ENCODE measurements at regions not wholly inside any gene's neighbourhood (a gene's known extent, or its start where the extent isn't known, plus 50 kb on each side); places are given as distances from the start of the nearest gene placed in this dataset.

- no peaks in the 10 kb centered on the region for H3K4me1 ChIP-seq
- H3K4me3 ChIP-seq: no peak overlapping the region
- no peak overlapping the region for H3K27ac ChIP-seq
- no peaks in the 10 kb centered on the region for H3K27me3 ChIP-seq
- H3K9me3 ChIP-seq: peaks cover 0 to 20% (median 0%) of the 10 kb centered on the region in 4 donors
- 84 to 86% methylated on average over 21 to 30 of the region's 30 CpGs for WGBS, 2 donors
- no peak for DNase-seq (ENCODE audit: low spot score in 2 of 2)
- H3K36me3 ChIP-seq: peaks cover 0 to 27% (median 0%) of the 10 kb centered on the region in 3 donors
- TF ChIP-seq EP300 (IDR thresholded peaks at IDR 0.05) (no peak), POLR2A (IDR thresholded peaks at IDR 0.05) (no peak), CTCF (IDR thresholded peaks at IDR 0.05) (no peak)
Measured at GRCh38 chr16:85180827-85181738, 68.8 kb upstream of the CIBAR2 start.

- H3K36me3 ChIP-seq: peaks cover 0 to 27% (median 0%) of the 10 kb centered on the region in 3 donors
- no peak for DNase-seq (ENCODE audit: low spot score in 2 of 2)
- H3K9me3 ChIP-seq: peaks cover 0 to 20% (median 0%) of the 10 kb centered on the region in 4 donors
- TF ChIP-seq POLR2A (IDR thresholded peaks at IDR 0.05) (no peak), CTCF (IDR thresholded peaks at IDR 0.05) (no peak), EP300 (IDR thresholded peaks at IDR 0.05) (no peak)
- WGBS, 2 donors: 80 to 88% methylated on average over 5 to 18 of the region's 18 CpGs
- no peaks in the 10 kb centered on the region for H3K27me3 ChIP-seq
- no peak overlapping the region for H3K4me3 ChIP-seq
- no peak overlapping the region for H3K27ac ChIP-seq
- no peaks in the 10 kb centered on the region for H3K4me1 ChIP-seq
Measured at GRCh38 chr16:85181739-85182129, 69.5 kb upstream of the CIBAR2 start.

GRCh38 chr16:85182286-85182685 lies 70.0 kb upstream of the CIBAR2 start:
- TF ChIP-seq EP300 (IDR thresholded peaks at IDR 0.05) (no peak), POLR2A (IDR thresholded peaks at IDR 0.05) (no peak), CTCF (IDR thresholded peaks at IDR 0.05) (no peak)
- Histone ChIP-seq H3K36me3 (peaks cover 0 to 27% (median 0%) of the 10 kb centered on the region in 3 donors), H3K4me3 (no peak overlapping the region), H3K9me3 (peaks cover 0 to 20% (median 0%) of the 10 kb centered on the region in 4 donors), H3K27me3 (no peaks in the 10 kb centered on the region), H3K4me1 (no peaks in the 10 kb centered on the region), H3K27ac (no peak overlapping the region)
- 80 to 92% methylated on average over 11 of the region's 11 CpGs for WGBS, 2 donors
- DNase-seq (ENCODE audit: low spot score in 2 of 2): no peak

GRCh38 chr16:85182774-85183173 lies 70.5 kb upstream of the CIBAR2 start:
- no peaks in the 10 kb centered on the region for H3K27me3 ChIP-seq
- WGBS, 2 donors: 87 to 93% methylated on average over 13 of the region's 13 CpGs
- peaks cover 0 to 20% (median 0%) of the 10 kb centered on the region in 4 donors for H3K9me3 ChIP-seq
- H3K4me1 ChIP-seq: no peaks in the 10 kb centered on the region
- H3K4me3 ChIP-seq: no peak overlapping the region
- no peak overlapping the region for H3K27ac ChIP-seq
- H3K36me3 ChIP-seq: peaks cover 0 to 27% (median 0%) of the 10 kb centered on the region in 3 donors
- no peak for DNase-seq (ENCODE audit: low spot score in 2 of 2)
- TF ChIP-seq POLR2A (IDR thresholded peaks at IDR 0.05): no peak
- TF ChIP-seq EP300 (IDR thresholded peaks at IDR 0.05): no peak
- no peak for TF ChIP-seq CTCF (IDR thresholded peaks at IDR 0.05)

- Histone ChIP-seq H3K9me3 (peaks cover 0 to 20% (median 0%) of the 10 kb centered on the region in 4 donors), H3K36me3 (peaks cover 0 to 27% (median 0%) of the 10 kb centered on the region in 3 donors), H3K27ac (no peak overlapping the region), H3K27me3 (no peaks in the 10 kb centered on the region), H3K4me3 (no peak overlapping the region), H3K4me1 (no peaks in the 10 kb centered on the region)
- TF ChIP-seq POLR2A (IDR thresholded peaks at IDR 0.05): no peak
- TF ChIP-seq EP300 (IDR thresholded peaks at IDR 0.05): no peak
- TF ChIP-seq CTCF (IDR thresholded peaks at IDR 0.05): no peak
- DNase-seq (ENCODE audit: low spot score in 2 of 2): no peak
- WGBS, 2 donors: 87 to 97% methylated on average over 5 of the region's 5 CpGs
Measured at GRCh38 chr16:85183564-85183963, 71.3 kb upstream of the CIBAR2 start.
